HG02571 (cell line): ENCODE measurements at regions not wholly inside any gene's neighbourhood (a gene's known extent, or its start where the extent isn't known, plus 50 kb on each side); places are given as distances from the start of the nearest gene placed in this dataset.

Source experiments
- ATAC-seq: cut with Tn5 transposase; IDR thresholded peaks from one replicate; pipeline ENCODE4 v1.9.1; 2021; ENCODE audit warnings: mild to moderate bottlenecking, moderate library complexity; ENCODE audit not compliant: unreplicated experiment

- no peak for ATAC-seq
These were observed 248.0 kb downstream of the DRD1 start for GRCh38 chr5:175195698-175196656.

GRCh38 chr5:175181331-175181730 is 262.7 kb downstream of the DRD1 start:
- no peak for ATAC-seq

- ATAC-seq: no peak
These were observed 273.1 kb downstream of the DRD1 start for GRCh38 chr5:175170899-175171298.

- ATAC-seq: no peak
These were observed 275.0 kb downstream of the DRD1 start for GRCh38 chr5:175168882-175169507.

- no peak for ATAC-seq
These were observed 278.0 kb downstream of the DRD1 start for GRCh38 chr5:175166026-175166425.

GRCh38 chr5:175163586-175164275 is 280.3 kb downstream of the DRD1 start:
- no peak for ATAC-seq

GRCh38 chr5:175162036-175162435 is 281.9 kb downstream of the DRD1 start:
- no peak for ATAC-seq

GRCh38 chr5:175159956-175160355 is 284.0 kb downstream of the DRD1 start:
- no peak for ATAC-seq

GRCh38 chr5:175148636-175149172 is 295.3 kb downstream of the DRD1 start:
- ATAC-seq: no peak

- ATAC-seq: no peak
These were observed 297.2 kb downstream of the DRD1 start for GRCh38 chr5:175146733-175147132.

GRCh38 chr5:175141421-175141820 is 302.6 kb downstream of the DRD1 start:
- no peak for ATAC-seq

- ATAC-seq: no peak
These were observed 310.8 kb downstream of the DRD1 start for GRCh38 chr5:175133185-175133584.

- ATAC-seq: no peak
These were observed 312.6 kb downstream of the DRD1 start for GRCh38 chr5:175131432-175131831.

GRCh38 chr5:175129619-175130018 is 314.4 kb downstream of the DRD1 start:
- ATAC-seq: no peak

- no peak for ATAC-seq
These were observed 314.9 kb downstream of the DRD1 start for GRCh38 chr5:175129121-175129520.

GRCh38 chr5:175124821-175125220 is 319.2 kb downstream of the DRD1 start:
- ATAC-seq: no peak

GRCh38 chr5:175124251-175124813 is 319.6 kb downstream of the DRD1 start:
- ATAC-seq: no peak

GRCh38 chr5:175123542-175123941 is 320.4 kb downstream of the DRD1 start:
- no peak for ATAC-seq

- no peak for ATAC-seq
These were observed 322.5 kb downstream of the DRD1 start for GRCh38 chr5:175121457-175121856.

GRCh38 chr5:175120412-175120811 is 323.6 kb downstream of the DRD1 start:
- no peak for ATAC-seq

- ATAC-seq: no peak
These were observed 325.2 kb downstream of the DRD1 start for GRCh38 chr5:175118700-175119309.
